Muscle layer of duodenum (tissue), 2 donors: ENCODE measurements at regions not wholly inside any gene's neighbourhood (a gene's known extent, or its start where the extent isn't known, plus 50 kb on each side); places are given as distances from the start of the nearest gene placed in this dataset.

ENCODE experiments used
- H3K27ac ChIP-seq: one replicate; pipeline ENCODE4 v1.7.0; 2013; ENCODE audit warnings: mild to moderate bottlenecking, low read length
- H3K27me3 ChIP-seq: one replicate; pipeline ENCODE4 v1.7.0; 2013; ENCODE audit warnings: low read depth, mild to moderate bottlenecking, control low read depth, low read length
- H3K36me3 ChIP-seq, 2 donors: one replicate each; pipeline ENCODE4 v1.7.0; 2013; ENCODE audit warnings: low read length in 2 of 2, control low read depth in 1 of 2, mild to moderate bottlenecking in 1 of 2; ENCODE audit not compliant: insufficient read depth in 2 of 2, control insufficient read depth in 1 of 2
- H3K4me1 ChIP-seq, 2 donors: one replicate each; pipeline ENCODE4 v1.7.0; 2013; ENCODE audit warnings: low read length in 2 of 2, mild to moderate bottlenecking in 2 of 2, control low read depth in 1 of 2, moderate library complexity in 1 of 2; ENCODE audit not compliant: insufficient read depth in 2 of 2, control insufficient read depth in 1 of 2
- H3K4me3 ChIP-seq, 2 donors: one replicate each; pipeline ENCODE4 v1.7.0; 2013; ENCODE audit warnings: low read length in 2 of 2, low read depth in 1 of 2, mild to moderate bottlenecking in 1 of 2
- H3K9me3 ChIP-seq, 2 donors: one replicate each; pipeline ENCODE4 v1.7.0; 2013; ENCODE audit warnings: low read length in 2 of 2, control low read depth in 1 of 2, mild to moderate bottlenecking in 1 of 2; ENCODE audit not compliant: control insufficient read depth in 1 of 2
- donor health status: healthy.

DNA sequence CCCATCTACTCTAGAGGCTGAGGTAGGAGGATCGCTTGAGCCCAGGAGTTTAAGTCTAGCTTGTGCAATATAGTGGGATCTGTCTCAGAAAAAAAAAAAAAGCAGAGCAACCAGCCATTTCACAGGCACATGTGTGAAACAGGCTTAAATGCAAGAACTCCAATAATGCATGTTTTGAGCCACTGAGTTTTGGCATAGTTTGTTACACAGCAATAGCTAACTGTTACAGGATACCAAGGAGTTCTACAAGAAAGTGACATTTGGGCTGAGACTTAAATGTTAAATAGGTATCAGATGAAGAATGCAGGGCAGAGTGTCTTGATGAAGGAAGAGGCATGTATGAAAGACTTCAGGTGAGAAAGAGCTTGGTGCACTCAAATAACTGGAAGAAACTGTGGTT, 240.0 kb upstream of the FOXN3 start:
- no peak overlapping the region for H3K27ac ChIP-seq

GRCh38 chr14:89654998-89655397, 238.0 kb upstream of the FOXN3 start:
- H3K4me1 ChIP-seq, result peaks cover 3 to 15% of the 10 kb centered on the region in 2 donors
- no peak overlapping the region for H3K4me3 ChIP-seq
- no peaks in the 10 kb centered on the region for H3K9me3 ChIP-seq
- no peak overlapping the region for H3K27ac ChIP-seq
- H3K36me3 ChIP-seq, result no peaks in the 10 kb centered on the region
- H3K27me3 ChIP-seq, result no peaks in the 10 kb centered on the region

More for the DNA sequence above, 240.0 kb upstream of the FOXN3 start:
- Histone ChIP-seq H3K36me3 (no peaks in the 10 kb centered on the region), H3K4me1 (peaks cover 3 to 16% of the 10 kb centered on the region in 2 donors), H3K27me3 (no peaks in the 10 kb centered on the region), H3K9me3 (no peaks in the 10 kb centered on the region), H3K4me3 (no peak overlapping the region)

- no peak overlapping the region for H3K4me3 ChIP-seq
- no peaks in the 10 kb centered on the region for H3K9me3 ChIP-seq
- no peaks in the 10 kb centered on the region for H3K27me3 ChIP-seq
- H3K27ac ChIP-seq, result no peak overlapping the region
- no peaks in the 10 kb centered on the region for H3K4me1 ChIP-seq
- H3K36me3 ChIP-seq, result no peaks in the 10 kb centered on the region
These were observed 235.3 kb upstream of the FOXN3 start for GRCh38 chr14:89652352-89652751.

GRCh38 chr14:89651805-89652204, 234.8 kb upstream of the FOXN3 start:
- no peaks in the 10 kb centered on the region for H3K9me3 ChIP-seq
- no peaks in the 10 kb centered on the region for H3K27me3 ChIP-seq
- H3K36me3 ChIP-seq, result no peaks in the 10 kb centered on the region
- no peak overlapping the region for H3K4me3 ChIP-seq
- H3K27ac ChIP-seq, result no peak overlapping the region
- H3K4me1 ChIP-seq, result no peaks in the 10 kb centered on the region

DNA sequence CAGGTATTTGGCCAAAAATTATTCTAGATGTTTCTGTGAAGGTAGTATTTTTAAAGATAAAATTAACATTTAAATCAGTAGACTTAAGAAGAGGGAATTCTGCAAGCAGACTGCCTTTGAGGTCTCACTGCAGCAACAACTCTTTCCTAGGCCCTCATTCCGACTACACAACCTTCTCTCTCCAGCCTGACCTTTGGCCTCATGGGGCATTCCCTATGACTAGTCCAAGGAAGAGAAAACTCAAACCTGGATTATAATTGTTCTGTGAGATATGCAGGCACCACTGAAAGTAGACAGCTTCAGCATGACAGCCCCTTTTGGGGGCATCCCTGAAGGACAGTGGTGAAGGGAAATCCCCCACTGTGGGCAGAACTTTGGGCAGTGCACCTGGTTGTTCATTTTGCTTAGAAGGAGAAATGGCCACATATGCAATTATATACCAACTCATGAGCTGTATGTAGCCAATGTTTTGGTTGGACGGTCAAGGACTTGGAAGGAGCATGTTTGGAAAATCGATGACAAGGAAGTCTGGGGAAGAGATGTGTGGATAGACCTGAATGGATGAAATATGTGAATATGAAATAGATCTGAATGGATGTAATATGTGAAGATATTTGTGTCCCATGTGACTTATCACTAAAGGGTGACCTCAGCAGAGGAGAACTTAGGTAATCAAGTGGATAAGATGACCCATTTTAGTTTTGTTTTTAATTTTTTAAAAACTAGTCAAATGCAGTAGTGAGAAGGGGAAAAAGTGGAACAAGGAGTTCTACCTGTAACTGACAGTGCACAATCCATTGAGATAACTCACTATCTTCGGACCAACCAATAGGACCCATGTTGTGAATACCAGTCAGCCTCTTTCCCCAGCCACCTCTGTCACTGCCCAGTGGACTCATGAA, 233.3 kb upstream of the FOXN3 start:
- Histone ChIP-seq H3K27ac (no peak overlapping the region), H3K27me3 (no peaks in the 10 kb centered on the region), H3K4me3 (no peak overlapping the region), H3K4me1 (no peaks in the 10 kb centered on the region), H3K9me3 (no peaks in the 10 kb centered on the region), H3K36me3 (no peaks in the 10 kb centered on the region)

DNA sequence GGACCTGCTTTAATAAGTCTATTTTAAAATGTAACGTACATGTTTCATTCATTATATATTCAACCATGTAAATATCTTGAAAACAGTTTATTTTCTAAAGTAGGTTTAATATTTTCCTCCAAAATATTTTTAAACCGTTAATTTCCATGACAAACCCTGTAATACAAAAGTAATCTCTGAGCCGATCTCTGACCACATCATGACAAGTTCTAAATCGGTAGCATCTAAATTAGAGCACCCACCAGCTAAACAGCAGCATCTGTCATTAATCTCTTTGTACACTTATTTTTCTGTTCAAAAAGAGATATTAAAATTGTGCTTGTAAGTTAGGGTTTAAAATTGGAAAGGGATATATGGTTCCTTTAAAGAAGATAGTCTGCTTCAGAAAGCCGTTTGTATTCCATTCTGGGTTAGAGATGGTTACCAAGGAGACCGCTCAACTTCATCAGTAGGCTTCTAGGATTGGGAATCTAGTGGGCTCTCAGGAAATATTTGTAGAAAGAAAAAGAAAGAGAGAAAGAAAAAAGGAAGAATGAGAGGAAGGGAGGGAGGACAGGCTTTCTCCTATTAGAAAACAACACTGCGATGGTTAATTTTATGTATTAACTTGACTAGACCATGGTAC, 232.5 kb upstream of the FOXN3 start:
- no peaks in the 10 kb centered on the region for H3K36me3 ChIP-seq
- no peaks in the 10 kb centered on the region for H3K27me3 ChIP-seq
- no peak overlapping the region for H3K4me3 ChIP-seq
- H3K4me1 ChIP-seq, result no peaks in the 10 kb centered on the region
- no peak overlapping the region for H3K27ac ChIP-seq
- no peaks in the 10 kb centered on the region for H3K9me3 ChIP-seq

GRCh38 chr14:89648924-89649323, 231.9 kb upstream of the FOXN3 start:
- H3K36me3 ChIP-seq, result no peaks in the 10 kb centered on the region
- no peaks in the 10 kb centered on the region for H3K27me3 ChIP-seq
- no peaks in the 10 kb centered on the region for H3K4me1 ChIP-seq
- H3K9me3 ChIP-seq, result no peaks in the 10 kb centered on the region
- H3K27ac ChIP-seq, result no peak overlapping the region
- H3K4me3 ChIP-seq, result no peak overlapping the region

- no peak overlapping the region for H3K27ac ChIP-seq
- no peaks in the 10 kb centered on the region for H3K27me3 ChIP-seq
- no peaks in the 10 kb centered on the region for H3K9me3 ChIP-seq
- H3K4me3 ChIP-seq, result no peak overlapping the region
- no peaks in the 10 kb centered on the region for H3K4me1 ChIP-seq
- no peaks in the 10 kb centered on the region for H3K36me3 ChIP-seq
These were observed 231.5 kb upstream of the FOXN3 start for GRCh38 chr14:89648510-89648909.

DNA sequence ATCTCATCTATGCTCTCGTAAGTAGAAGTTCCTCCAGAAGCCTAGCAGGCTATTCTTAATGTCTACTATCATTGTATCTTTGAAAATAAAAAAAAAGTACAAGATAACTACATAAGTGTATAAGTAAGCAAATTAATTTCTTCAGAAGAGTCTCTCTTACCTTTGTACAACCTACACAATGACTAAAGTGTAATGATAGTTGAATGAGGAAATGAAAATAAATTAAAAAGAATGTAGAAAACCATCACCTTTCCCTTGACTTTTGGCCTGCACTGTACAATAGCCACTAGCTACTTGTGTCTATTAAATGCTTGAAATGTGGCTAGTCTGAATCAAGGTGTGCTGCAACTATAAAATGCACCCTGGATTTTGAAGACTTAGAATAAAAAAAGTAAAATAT, 229.9 kb upstream of the FOXN3 start:
- Histone ChIP-seq H3K4me1 (no peaks in the 10 kb centered on the region), H3K36me3 (no peaks in the 10 kb centered on the region), H3K4me3 (no peak overlapping the region), H3K27ac (no peak overlapping the region), H3K27me3 (no peaks in the 10 kb centered on the region), H3K9me3 (no peaks in the 10 kb centered on the region)

DNA sequence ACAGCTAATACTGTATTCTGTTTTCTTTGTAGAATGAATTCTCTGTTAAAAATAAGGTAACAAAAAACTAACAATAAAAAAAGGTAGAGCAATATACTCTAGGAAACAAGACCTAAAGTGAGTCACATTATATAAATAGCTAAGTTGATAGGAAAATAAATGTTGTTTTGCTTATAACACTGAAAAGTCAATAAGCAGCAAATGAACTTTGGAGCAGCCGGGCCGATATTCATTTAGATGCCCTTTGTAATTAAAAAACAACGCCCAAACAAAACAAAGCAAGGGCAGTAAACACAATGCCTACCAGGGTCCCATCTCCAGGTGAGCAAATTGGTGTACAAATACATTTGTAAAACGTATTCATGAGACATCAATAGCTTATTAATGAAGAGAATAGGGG, 227.6 kb upstream of the FOXN3 start:
- Histone ChIP-seq H3K4me3 (no peak overlapping the region), H3K36me3 (no peaks in the 10 kb centered on the region), H3K4me1 (no peaks in the 10 kb centered on the region), H3K9me3 (no peaks in the 10 kb centered on the region), H3K27me3 (no peaks in the 10 kb centered on the region), H3K27ac (no peak overlapping the region)

DNA sequence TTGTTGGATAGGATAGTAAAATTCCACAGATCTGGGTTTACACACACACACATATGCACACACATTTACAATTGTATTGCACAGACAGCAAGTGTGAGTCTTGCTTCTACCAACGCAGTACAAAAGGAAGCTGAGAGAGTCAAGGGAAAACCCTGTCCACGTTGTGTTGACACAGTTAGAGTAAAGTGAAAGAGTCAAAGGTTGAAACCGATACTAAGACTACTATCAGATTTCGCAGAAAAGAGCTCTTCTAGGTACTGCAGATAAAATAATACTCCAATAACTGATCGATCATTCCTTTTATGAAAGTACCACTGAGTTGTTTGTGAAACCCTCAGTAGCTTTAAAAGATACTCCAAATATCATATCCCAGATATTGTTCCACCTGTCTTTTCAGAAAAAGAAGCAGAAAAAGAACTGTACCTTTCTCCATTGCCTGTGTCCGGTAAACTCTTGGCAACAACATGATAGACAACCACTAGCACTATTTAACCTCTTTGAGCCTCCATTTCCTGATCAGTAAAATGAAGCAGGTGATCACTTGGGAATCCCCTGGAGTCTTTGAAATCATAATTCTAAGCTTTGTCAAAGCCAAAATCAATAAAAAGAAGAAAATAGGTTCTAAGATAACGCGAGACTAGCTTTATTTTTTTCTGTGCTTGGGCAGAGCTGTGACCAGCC, 224.6 kb upstream of the FOXN3 start:
- Histone ChIP-seq H3K36me3 (no peaks in the 10 kb centered on the region), H3K4me3 (no peak overlapping the region), H3K27me3 (no peaks in the 10 kb centered on the region), H3K27ac (peak overlapping the region; percentile 64), H3K9me3 (no peaks in the 10 kb centered on the region), H3K4me1 (no peaks in the 10 kb centered on the region)
